Prostate gland (tissue), 2 donors: ENCODE measurements at regions not wholly inside any gene's neighbourhood (a gene's known extent, or its start where the extent isn't known, plus 50 kb on each side); places are given as distances from the start of the nearest gene placed in this dataset.

ENCODE experiments used
- CTCF ChIP-seq, 4 experiments: fragments of 200-600 bp in 2 of 4; fragments of 450-650 bp in 2 of 4; sonication (generic) in 2 of 4; IDR thresholded peaks; 1 replicate in 3 of 4; 2 replicates in 1 of 4; pipeline ENCODE4 v1.5.1; 2016 to 2019; ENCODE audit warnings: antibody characterized with exemption in 4 of 4, mild to moderate bottlenecking in 2 of 4, moderate library complexity in 2 of 4
- POLR2A ChIP-seq: fragments of 450-650 bp; IDR thresholded peaks from one replicate; pipeline ENCODE4 v1.6.1; 2016; ENCODE audit warnings: antibody characterized with exemption, mild to moderate bottlenecking
- POLR2AphosphoS5 ChIP-seq: sonication (generic); formaldehyde crosslinking; IDR thresholded peaks from one replicate; pipeline ENCODE4 v1.6.1; 2017; ENCODE audit warnings: antibody characterized with exemption

- TF ChIP-seq POLR2AphosphoS5 (no peak), CTCF (IDR thresholded peaks at IDR 0.05) (no peak), POLR2A (no peak)
Observed at GRCh38 chr18:13993730-13994129, 78.4 kb upstream of the MC2R start.
